Effector memory CD4-positive, alpha-beta T cell (primary cell): ENCODE measurements at regions not wholly inside any gene's neighbourhood (a gene's known extent, or its start where the extent isn't known, plus 50 kb on each side); places are given as distances from the start of the nearest gene placed in this dataset.
"Not testable (repeated sequence)": the region's sequence is repeated elsewhere in the genome, so short reads cannot be mapped to it uniquely, and the experiment has no call there.

Experiments
- DNase-seq, 3 donors: peaks; one replicate each; pipeline ENCODE4 v3.0.0-alpha.2; 2020
- H3K27ac ChIP-seq: 2 replicates; pipeline ENCODE4 v1.7.0; 2013; ENCODE audit warnings: mild to moderate bottlenecking, low read length, moderate library complexity; ENCODE audit not compliant: insufficient read depth, poor library complexity, severe bottlenecking
- H3K27me3 ChIP-seq: replicated peaks from 2 replicates; pipeline ENCODE4 v1.7.0; 2013; ENCODE audit warnings: mild to moderate bottlenecking, low read length; ENCODE audit not compliant: insufficient read depth, control insufficient read depth, poor library complexity, severe bottlenecking
- H3K36me3 ChIP-seq: 2 replicates; pipeline ENCODE4 v1.7.0; 2013; ENCODE audit warnings: mild to moderate bottlenecking, low read length, moderate library complexity; ENCODE audit not compliant: control insufficient read depth, insufficient read depth
- H3K4me1 ChIP-seq: 2 replicates; pipeline ENCODE4 v1.7.0; 2013; ENCODE audit warnings: low read length, mild to moderate bottlenecking; ENCODE audit not compliant: control insufficient read depth, insufficient read depth, poor library complexity, severe bottlenecking
- H3K4me3 ChIP-seq: 2 replicates; pipeline ENCODE4 v1.7.0; 2013; ENCODE audit warnings: low read length, low read depth, mild to moderate bottlenecking; ENCODE audit not compliant: insufficient read depth, poor library complexity, severe bottlenecking
- H3K9me3 ChIP-seq: 2 replicates; pipeline ENCODE4 v1.7.0; 2013; ENCODE audit warnings: mild to moderate bottlenecking, low read length, moderate library complexity; ENCODE audit not compliant: control insufficient read depth

- H3K27me3 ChIP-seq, H3K4me3 ChIP-seq, H3K4me1 ChIP-seq, H3K27ac ChIP-seq, DNase-seq, H3K9me3 ChIP-seq, H3K36me3 ChIP-seq: not testable (repeated sequence)
Observed at GRCh38 chr1:146883190-146883589, 54.9 kb upstream of the NBPF12 start.

GRCh38 chr1:146881096-146881495, 57.0 kb upstream of the NBPF12 start:
- DNase-seq, H3K36me3 ChIP-seq, H3K9me3 ChIP-seq, H3K27ac ChIP-seq, H3K4me3 ChIP-seq, H3K27me3 ChIP-seq, H3K4me1 ChIP-seq: not testable (repeated sequence)

GRCh38 chr1:146863799-146864319, 74.3 kb upstream of the NBPF12 start:
- not testable (repeated sequence) for H3K4me3 ChIP-seq, H3K27ac ChIP-seq, H3K9me3 ChIP-seq, H3K27me3 ChIP-seq, H3K36me3 ChIP-seq, DNase-seq, H3K4me1 ChIP-seq

- H3K27ac ChIP-seq, H3K36me3 ChIP-seq, H3K9me3 ChIP-seq, H3K4me1 ChIP-seq, DNase-seq, H3K4me3 ChIP-seq, H3K27me3 ChIP-seq: not testable (repeated sequence)
Observed at GRCh38 chr1:146853147-146853546, 85.0 kb upstream of the NBPF12 start.

- H3K9me3 ChIP-seq, DNase-seq, H3K27me3 ChIP-seq, H3K4me1 ChIP-seq, H3K36me3 ChIP-seq, H3K27ac ChIP-seq, H3K4me3 ChIP-seq: not testable (repeated sequence)
Observed at GRCh38 chr1:146850352-146850889, 87.7 kb upstream of the NBPF12 start.

GRCh38 chr1:146838725-146839124, 99.4 kb upstream of the NBPF12 start:
- not testable (repeated sequence) for H3K27me3 ChIP-seq, H3K9me3 ChIP-seq, H3K4me1 ChIP-seq, H3K27ac ChIP-seq, H3K4me3 ChIP-seq, DNase-seq, H3K36me3 ChIP-seq

- H3K4me3 ChIP-seq, H3K27me3 ChIP-seq, DNase-seq, H3K9me3 ChIP-seq, H3K4me1 ChIP-seq, H3K27ac ChIP-seq, H3K36me3 ChIP-seq: not testable (repeated sequence)
Observed at GRCh38 chr1:146826957-146827356, 111.2 kb upstream of the NBPF12 start.

- not testable (repeated sequence) for H3K27me3 ChIP-seq, H3K4me3 ChIP-seq, H3K36me3 ChIP-seq, H3K4me1 ChIP-seq, DNase-seq, H3K27ac ChIP-seq, H3K9me3 ChIP-seq
Observed at GRCh38 chr1:146794236-146794635, 143.9 kb upstream of the NBPF12 start.

- H3K36me3 ChIP-seq, H3K27me3 ChIP-seq, H3K4me3 ChIP-seq, H3K4me1 ChIP-seq, DNase-seq, H3K27ac ChIP-seq, H3K9me3 ChIP-seq: not testable (repeated sequence)
Observed at GRCh38 chr1:146792725-146793124, 145.4 kb upstream of the NBPF12 start.

- H3K4me3 ChIP-seq, H3K9me3 ChIP-seq, H3K27ac ChIP-seq, H3K4me1 ChIP-seq, H3K36me3 ChIP-seq, H3K27me3 ChIP-seq, DNase-seq: not testable (repeated sequence)
Observed at GRCh38 chr1:146784212-146784940, 153.7 kb upstream of the NBPF12 start.
